ENCODE measurements at regions not wholly inside any gene's neighbourhood (a gene's known extent, or its start where the extent isn't known, plus 50 kb on each side); places are given as distances from the start of the nearest gene placed in this dataset.

GRCh38 chr6:122008101-122008999 is 391.1 kb upstream of the HSF2 start:
- no peak for DNase-seq (ENCODE audit: low spot score)

- DNase-seq (ENCODE audit: low spot score): no peak
These were observed 390.5 kb upstream of the HSF2 start for GRCh38 chr6:122009000-122009350.

- no peak for DNase-seq (ENCODE audit: low spot score)
These were observed 386.9 kb upstream of the HSF2 start for GRCh38 chr6:122012578-122012977.

GRCh38 chr6:122014961-122015360 is 384.5 kb upstream of the HSF2 start:
- no peak for DNase-seq (ENCODE audit: low spot score)

GRCh38 chr6:122020588-122021264 is 378.7 kb upstream of the HSF2 start:
- DNase-seq (ENCODE audit: low spot score): no peak

GRCh38 chr6:122025104-122025503 is 374.3 kb upstream of the HSF2 start:
- DNase-seq (ENCODE audit: low spot score): no peak

GRCh38 chr6:122026582-122027369 is 372.7 kb upstream of the HSF2 start:
- no peak for DNase-seq (ENCODE audit: low spot score)

- no peak for DNase-seq (ENCODE audit: low spot score)
These were observed 370.4 kb upstream of the HSF2 start for GRCh38 chr6:122028933-122029522.

- DNase-seq (ENCODE audit: low spot score): peak; percentile 30
These were observed 365.8 kb upstream of the HSF2 start for GRCh38 chr6:122033564-122034181.

- no peak for DNase-seq (ENCODE audit: low spot score)
These were observed 364.3 kb upstream of the HSF2 start for GRCh38 chr6:122035173-122035572.

GRCh38 chr6:122040261-122040660 is 359.2 kb upstream of the HSF2 start:
- no peak for DNase-seq (ENCODE audit: low spot score)

GRCh38 chr6:122042380-122042779 is 357.1 kb upstream of the HSF2 start:
- no peak for DNase-seq (ENCODE audit: low spot score)

GRCh38 chr6:122042960-122043735 is 356.3 kb upstream of the HSF2 start:
- no peak for DNase-seq (ENCODE audit: low spot score)

- DNase-seq (ENCODE audit: low spot score): no peak
These were observed 350.9 kb upstream of the HSF2 start for GRCh38 chr6:122048570-122048969.

GRCh38 chr6:122049341-122049740 is 350.1 kb upstream of the HSF2 start:
- DNase-seq (ENCODE audit: low spot score): no peak

- DNase-seq (ENCODE audit: low spot score): no peak
These were observed 349.2 kb upstream of the HSF2 start for GRCh38 chr6:122050242-122050755.

GRCh38 chr6:122052346-122052900 is 347.0 kb upstream of the HSF2 start:
- DNase-seq (ENCODE audit: low spot score): no peak

- no peak for DNase-seq (ENCODE audit: low spot score)
These were observed 339.5 kb upstream of the HSF2 start for GRCh38 chr6:122059918-122060317.

- no peak for DNase-seq (ENCODE audit: low spot score)
These were observed 337.6 kb upstream of the HSF2 start for GRCh38 chr6:122061855-122062254.

GRCh38 chr6:122063076-122063475 is 336.4 kb upstream of the HSF2 start:
- DNase-seq (ENCODE audit: low spot score): no peak

GRCh38 chr6:122063761-122064160 is 335.7 kb upstream of the HSF2 start:
- no peak for DNase-seq (ENCODE audit: low spot score)

Data from activated CD4-positive, alpha-beta T cell treated with anti-CD3 and anti-CD28 coated beads, Interleukin-2, Interleukin-4, amounts not matched to agents 100 ng/mL and 50 ng/mL, durations not matched to agents 16 hours and 8 hours (primary cell).